ENCODE measurements at regions not wholly inside any gene's neighbourhood (a gene's known extent, or its start where the extent isn't known, plus 50 kb on each side); places are given as distances from the start of the nearest gene placed in this dataset.

DNA sequence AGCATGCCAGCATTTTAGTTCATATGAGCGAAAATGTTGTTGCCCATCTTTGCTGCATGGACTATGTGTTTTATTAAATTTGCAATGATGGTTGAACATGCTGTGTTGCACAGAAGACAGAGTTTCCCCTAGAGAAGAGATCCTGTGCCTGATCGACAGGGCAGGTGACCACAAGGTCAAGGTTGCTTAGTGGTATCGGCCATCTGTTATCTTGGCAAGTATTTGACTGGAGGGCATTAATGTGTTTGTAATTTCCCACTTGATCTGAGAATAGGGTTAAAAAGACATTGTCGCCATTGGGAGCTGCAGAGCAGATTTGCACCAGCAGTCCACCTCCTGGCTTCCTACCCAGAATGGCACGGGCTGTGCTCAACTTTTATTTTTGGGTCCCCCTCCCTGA, 1523.6 kb upstream of the WWC1 start:
- TF ChIP-seq, protein P1, sequence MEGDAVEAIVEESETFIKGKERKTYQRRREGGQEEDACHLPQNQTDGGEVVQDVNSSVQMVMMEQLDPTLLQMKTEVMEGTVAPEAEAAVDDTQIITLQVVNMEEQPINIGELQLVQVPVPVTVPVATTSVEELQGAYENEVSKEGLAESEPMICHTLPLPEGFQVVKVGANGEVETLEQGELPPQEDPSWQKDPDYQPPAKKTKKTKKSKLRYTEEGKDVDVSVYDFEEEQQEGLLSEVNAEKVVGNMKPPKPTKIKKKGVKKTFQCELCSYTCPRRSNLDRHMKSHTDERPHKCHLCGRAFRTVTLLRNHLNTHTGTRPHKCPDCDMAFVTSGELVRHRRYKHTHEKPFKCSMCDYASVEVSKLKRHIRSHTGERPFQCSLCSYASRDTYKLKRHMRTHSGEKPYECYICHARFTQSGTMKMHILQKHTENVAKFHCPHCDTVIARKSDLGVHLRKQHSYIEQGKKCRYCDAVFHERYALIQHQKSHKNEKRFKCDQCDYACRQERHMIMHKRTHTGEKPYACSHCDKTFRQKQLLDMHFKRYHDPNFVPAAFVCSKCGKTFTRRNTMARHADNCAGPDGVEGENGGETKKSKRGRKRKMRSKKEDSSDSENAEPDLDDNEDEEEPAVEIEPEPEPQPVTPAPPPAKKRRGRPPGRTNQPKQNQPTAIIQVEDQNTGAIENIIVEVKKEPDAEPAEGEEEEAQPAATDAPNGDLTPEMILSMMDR (IDR thresholded peaks at IDR 0.05) = no peak
- no peak for TF ChIP-seq POLR2A (IDR thresholded peaks at IDR 0.05)
